ENCODE measurements at regions not wholly inside any gene's neighbourhood (a gene's known extent, or its start where the extent isn't known, plus 50 kb on each side); places are given as distances from the start of the nearest gene placed in this dataset.

- DNase-seq = no peak
These were observed 80.7 kb upstream of the SDK2 start for GRCh38 chr17:73724990-73725389.

GRCh38 chr17:73725794-73726515 lies 81.7 kb upstream of the SDK2 start:
- DNase-seq = no peak

- no peak for DNase-seq
These were observed 83.7 kb upstream of the SDK2 start for GRCh38 chr17:73727941-73728340.

- no peak for DNase-seq
These were observed 84.9 kb upstream of the SDK2 start for GRCh38 chr17:73729101-73729500.

GRCh38 chr17:73731733-73732132 lies 87.5 kb upstream of the SDK2 start:
- DNase-seq = no peak

GRCh38 chr17:73733517-73733916 lies 89.3 kb upstream of the SDK2 start:
- no peak for DNase-seq

- DNase-seq = no peak
These were observed 91.0 kb upstream of the SDK2 start for GRCh38 chr17:73735245-73735644.

GRCh38 chr17:73738751-73739575 lies 94.7 kb upstream of the SDK2 start:
- DNase-seq = no peak

- DNase-seq = no peak
These were observed 96.1 kb upstream of the SDK2 start for GRCh38 chr17:73740370-73740769.

GRCh38 chr17:73742948-73743381 lies 98.7 kb upstream of the SDK2 start:
- no peak for DNase-seq

- DNase-seq = no peak
These were observed 99.4 kb upstream of the SDK2 start for GRCh38 chr17:73743518-73744201.

GRCh38 chr17:73744411-73744810 lies 100.2 kb upstream of the SDK2 start:
- no peak for DNase-seq

- peak in 1 of 2 experiments; percentile 42 for DNase-seq
These were observed 102.2 kb upstream of the SDK2 start for GRCh38 chr17:73746314-73747073.

- peak in 1 of 2 experiments; percentile 61 for DNase-seq
These were observed 103.2 kb upstream of the SDK2 start for GRCh38 chr17:73747221-73748002.

- DNase-seq = peak; percentile 86 to 94
These were observed 104.3 kb upstream of the SDK2 start for GRCh38 chr17:73748508-73748907.

- DNase-seq = no peak
These were observed 105.1 kb upstream of the SDK2 start for GRCh38 chr17:73749337-73749823.

- no peak for DNase-seq
These were observed 105.8 kb upstream of the SDK2 start for GRCh38 chr17:73749928-73750605.

- DNase-seq = no peak
These were observed 106.7 kb upstream of the SDK2 start for GRCh38 chr17:73750975-73751374.

GRCh38 chr17:73753751-73754496 lies 109.7 kb upstream of the SDK2 start:
- DNase-seq = no peak

GRCh38 chr17:73754886-73755400 lies 110.7 kb upstream of the SDK2 start:
- DNase-seq = no peak

Data from NCI-H2081 (cell line).